CD14-positive monocyte (primary cell): ENCODE measurements at regions not wholly inside any gene's neighbourhood (a gene's known extent, or its start where the extent isn't known, plus 50 kb on each side); places are given as distances from the start of the nearest gene placed in this dataset.

Source experiments
- DNase-seq, 3 donors: peaks; one replicate each; pipeline ENCODE4 v3.0.0-alpha.2; 2011 to 2022
- H2AFZ ChIP-seq: 2 replicates; pipeline ENCODE4 v1.6.0; 2012; ENCODE audit warnings: mild to moderate bottlenecking, low read depth, low read length, inconsistent platforms; ENCODE audit not compliant: insufficient read depth, poor library complexity, severe bottlenecking
- H3K27ac ChIP-seq, 2 donors: 1 replicate in 1 of 2; 2 replicates in 1 of 2; pipeline ENCODE4 v1.5.1; 2012 to 2013; ENCODE audit warnings: low read length in 2 of 2, control low read depth in 1 of 2, inconsistent platforms in 1 of 2, low read depth in 1 of 2, mild to moderate bottlenecking in 1 of 2
- H3K27me3 ChIP-seq, 2 donors: one replicate each; pipeline versions ENCODE4 v1.6.0 to v1.6.1; 2011 to 2013; ENCODE audit warnings: low read length in 2 of 2; ENCODE audit not compliant: control insufficient read depth in 2 of 2, insufficient read depth in 2 of 2
- H3K36me3 ChIP-seq, 2 donors: replicated peaks in 1 of 2; 1 replicate in 1 of 2; 2 replicates in 1 of 2; pipeline versions ENCODE4 v1.5.1 to v1.6.1; 2012 to 2013; ENCODE audit warnings: low read length in 2 of 2, control low read depth in 1 of 2, inconsistent platforms in 1 of 2, mild to moderate bottlenecking in 1 of 2; ENCODE audit not compliant: insufficient read depth in 2 of 2, control insufficient read depth in 1 of 2
- H3K4me1 ChIP-seq, 2 donors: 1 replicate in 1 of 2; 2 replicates in 1 of 2; pipeline versions ENCODE4 v1.5.1 to v1.6.1; 2012 to 2013; ENCODE audit warnings: low read length in 2 of 2, control low read depth in 1 of 2, inconsistent platforms in 1 of 2, mild to moderate bottlenecking in 1 of 2, moderate library complexity in 1 of 2; ENCODE audit not compliant: insufficient read depth in 2 of 2, control insufficient read depth in 1 of 2
- H3K4me2 ChIP-seq: replicated peaks from 2 replicates; pipeline ENCODE3; 2012; ENCODE audit warnings: low read length, moderate library complexity, mild to moderate bottlenecking; ENCODE audit not compliant: poor library complexity, severe bottlenecking; ENCODE audit errors: extremely low read depth
- H3K4me3 ChIP-seq, 3 experiments: fragments of 200-600 bp in 1 of 3; sonication (generic) in 1 of 3; replicated peaks in 1 of 3; 1 replicate in 2 of 3; 2 replicates in 1 of 3; pipeline ENCODE4 v1.5.1; 2011 to 2013; ENCODE audit warnings: low read length in 3 of 3, mild to moderate bottlenecking in 3 of 3, control low read depth in 2 of 3, low read depth in 2 of 3, inconsistent platforms in 1 of 3, moderate library complexity in 1 of 3
- H3K79me2 ChIP-seq: 2 replicates; pipeline ENCODE4 v1.6.0; 2012; ENCODE audit warnings: mild to moderate bottlenecking, control low read depth, inconsistent platforms, low read length, moderate library complexity; ENCODE audit not compliant: insufficient read depth
- H3K9ac ChIP-seq: 2 replicates; pipeline ENCODE4 v1.6.0; 2017; ENCODE audit warnings: low read length, mild to moderate bottlenecking; ENCODE audit not compliant: insufficient read depth, poor library complexity, severe bottlenecking
- H3K9me3 ChIP-seq, 2 donors: replicated peaks in 1 of 2; 1 replicate in 1 of 2; 2 replicates in 1 of 2; pipeline versions ENCODE4 v1.5.1 to v1.6.1; 2012 to 2013; ENCODE audit warnings: low read length in 2 of 2, control low read depth in 1 of 2; ENCODE audit not compliant: control insufficient read depth in 1 of 2, insufficient read depth in 1 of 2
- H4K20me1 ChIP-seq: 2 replicates; pipeline ENCODE4 v1.6.0; 2012; ENCODE audit warnings: mild to moderate bottlenecking, low read length, control low read depth, moderate library complexity; ENCODE audit not compliant: insufficient read depth
- H3K27ac Mint-ChIP-seq, 7 donors: one replicate each; pipeline ENCODE4 v1.8.0; 2020; ENCODE audit warnings: mild to moderate bottlenecking in 7 of 7, mixed read lengths in 7 of 7, moderate library complexity in 6 of 7, inconsistent platforms in 2 of 7
- H3K27me3 Mint-ChIP-seq, 3 donors: one replicate each; pipeline ENCODE4 v1.8.0; 2021 to 2022; ENCODE audit warnings: low read depth in 3 of 3, mild to moderate bottlenecking in 3 of 3, mixed read lengths in 3 of 3, moderate library complexity in 3 of 3, inconsistent platforms in 1 of 3
- H3K36me3 Mint-ChIP-seq, 2 donors: one replicate each; pipeline ENCODE4 v1.8.0; 2020; ENCODE audit warnings: mixed read lengths in 2 of 2, inconsistent platforms in 1 of 2, mild to moderate bottlenecking in 1 of 2
- H3K4me1 Mint-ChIP-seq: one replicate; pipeline ENCODE4 v1.8.0; 2020; ENCODE audit warnings: mild to moderate bottlenecking, mixed read lengths
- H3K4me3 Mint-ChIP-seq, 2 donors: one replicate each; pipeline ENCODE4 v1.8.0; 2020; ENCODE audit warnings: mild to moderate bottlenecking in 2 of 2, mixed read lengths in 2 of 2, moderate library complexity in 1 of 2
- H3K9me3 Mint-ChIP-seq, 7 donors: one replicate each; pipeline ENCODE4 v1.8.0; 2020 to 2022; ENCODE audit warnings: mixed read lengths in 7 of 7, mild to moderate bottlenecking in 6 of 7, moderate library complexity in 6 of 7, inconsistent platforms in 2 of 7
- WGBS: methylation state at CpG from one replicate; pipeline ENCODE4 v1.1.5; 2013; ENCODE audit warnings: missing lambda C conversion rate; ENCODE audit not compliant: insufficient coverage; 5-methylcytosine and 5-hydroxymethylcytosine counted together
- intact Hi-C, 2 donors: fragments of 100-400 bp; cut with micrococcal nuclease; formaldehyde crosslinking; loops; one replicate each; pipeline versions ENCODE4 v1.15.0 to v1.15.1; 2023
- TF ChIP-seq, protein P1 (sequence below): fragments of 200-600 bp; IDR thresholded peaks from one replicate; pipeline ENCODE4 v1.8.0; 2022; ENCODE audit warnings: antibody characterized with exemption, mild to moderate bottlenecking

DNA sequence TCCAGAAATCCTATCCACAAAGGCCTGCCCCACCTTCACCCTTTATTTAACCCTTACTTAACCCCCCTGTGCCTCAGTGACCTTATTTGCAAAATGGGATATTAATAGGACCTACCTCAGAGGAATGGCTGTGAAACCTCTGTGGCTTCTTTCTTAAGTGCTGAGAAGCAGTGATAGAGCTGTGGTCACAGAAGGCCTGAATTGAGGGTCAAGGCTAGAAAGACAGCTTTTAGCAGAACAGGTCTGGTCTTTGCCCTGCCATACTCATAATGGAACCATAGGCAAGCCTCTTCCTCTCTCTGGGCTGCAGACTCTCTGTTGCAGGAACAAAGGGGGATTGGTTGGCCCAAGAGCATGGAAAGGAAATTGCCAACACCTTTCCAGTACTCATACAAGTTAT, 63.5 kb upstream of the MAMLD1 start:
- no peaks in the 10 kb centered on the region for H3K36me3 Mint-ChIP-seq
- H3K36me3 ChIP-seq = no peaks in the 10 kb centered on the region
- no peaks in the 10 kb centered on the region for H4K20me1 ChIP-seq
- TF ChIP-seq, protein P1, sequence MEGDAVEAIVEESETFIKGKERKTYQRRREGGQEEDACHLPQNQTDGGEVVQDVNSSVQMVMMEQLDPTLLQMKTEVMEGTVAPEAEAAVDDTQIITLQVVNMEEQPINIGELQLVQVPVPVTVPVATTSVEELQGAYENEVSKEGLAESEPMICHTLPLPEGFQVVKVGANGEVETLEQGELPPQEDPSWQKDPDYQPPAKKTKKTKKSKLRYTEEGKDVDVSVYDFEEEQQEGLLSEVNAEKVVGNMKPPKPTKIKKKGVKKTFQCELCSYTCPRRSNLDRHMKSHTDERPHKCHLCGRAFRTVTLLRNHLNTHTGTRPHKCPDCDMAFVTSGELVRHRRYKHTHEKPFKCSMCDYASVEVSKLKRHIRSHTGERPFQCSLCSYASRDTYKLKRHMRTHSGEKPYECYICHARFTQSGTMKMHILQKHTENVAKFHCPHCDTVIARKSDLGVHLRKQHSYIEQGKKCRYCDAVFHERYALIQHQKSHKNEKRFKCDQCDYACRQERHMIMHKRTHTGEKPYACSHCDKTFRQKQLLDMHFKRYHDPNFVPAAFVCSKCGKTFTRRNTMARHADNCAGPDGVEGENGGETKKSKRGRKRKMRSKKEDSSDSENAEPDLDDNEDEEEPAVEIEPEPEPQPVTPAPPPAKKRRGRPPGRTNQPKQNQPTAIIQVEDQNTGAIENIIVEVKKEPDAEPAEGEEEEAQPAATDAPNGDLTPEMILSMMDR = no peak
- H3K4me3 ChIP-seq = no peak overlapping the region
- intact Hi-C loops = no loop called here
- no peak overlapping the region for H3K4me2 ChIP-seq
- no peak overlapping the region for H3K4me3 Mint-ChIP-seq
- peaks cover 0 to 4% (median 0%) of the 10 kb centered on the region in 3 donors for H3K27me3 Mint-ChIP-seq
- no peak overlapping the region for H2AFZ ChIP-seq
- H3K27ac Mint-ChIP-seq = no peak overlapping the region
- no peak overlapping the region for H3K9ac ChIP-seq
- no peak overlapping the region for H3K27ac ChIP-seq
- no peaks in the 10 kb centered on the region for H3K4me1 Mint-ChIP-seq
- no peaks in the 10 kb centered on the region for H3K4me1 ChIP-seq
- H3K79me2 ChIP-seq = no peaks in the 10 kb centered on the region
- peaks cover 0 to 2% of the 10 kb centered on the region in 2 donors for H3K27me3 ChIP-seq
- no peaks in the 10 kb centered on the region for H3K9me3 ChIP-seq
- H3K9me3 Mint-ChIP-seq = peaks cover 0 to under 1% (median 0%) of the 10 kb centered on the region in 7 donors
- DNase-seq = no peak

DNA sequence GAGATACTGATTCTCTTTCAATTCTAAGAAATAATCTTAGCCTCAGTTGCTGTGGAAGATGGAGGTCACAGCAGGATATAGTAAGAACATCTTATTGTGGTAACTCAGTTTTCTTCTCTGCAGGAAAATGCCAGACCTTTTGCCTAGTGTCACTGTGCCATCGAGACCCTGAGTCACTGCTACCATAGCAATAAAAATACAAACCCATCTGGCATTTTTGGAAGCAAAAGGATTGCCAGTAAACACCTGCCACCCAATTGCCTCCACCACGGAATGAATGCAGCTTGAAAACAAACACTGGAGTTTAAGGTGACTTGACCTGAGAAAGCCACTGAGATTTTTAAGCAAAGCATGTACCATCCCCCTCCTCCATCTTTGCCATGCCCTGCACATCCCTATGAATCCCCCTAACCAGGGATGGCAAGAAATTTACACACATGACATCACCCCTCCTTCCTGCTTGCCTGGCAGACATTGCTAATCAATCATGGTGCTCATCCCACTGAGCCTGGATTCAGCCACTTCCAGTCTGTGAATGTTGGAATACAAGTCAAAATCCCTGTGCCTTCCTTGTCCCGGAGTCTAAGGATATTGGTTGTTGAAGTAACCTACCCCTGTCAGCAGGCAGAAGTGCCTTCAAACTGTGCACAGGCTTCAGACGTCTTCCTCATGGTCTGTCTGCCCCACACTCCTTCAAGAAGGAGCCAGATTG, 59.6 kb upstream of the MAMLD1 start:
- Histone ChIP-seq H2AFZ (no peak overlapping the region), H3K27ac (no peak overlapping the region), H3K27me3 (no peaks in the 10 kb centered on the region), H3K4me2 (no peak overlapping the region), H3K79me2 (no peaks in the 10 kb centered on the region), H4K20me1 (no peaks in the 10 kb centered on the region), H3K36me3 (no peaks in the 10 kb centered on the region), H3K9me3 (no peaks in the 10 kb centered on the region), H3K4me1 (no peaks in the 10 kb centered on the region), H3K4me3 (no peak overlapping the region), H3K9ac (no peak overlapping the region)
- Mint-ChIP-seq H3K36me3 (no peaks in the 10 kb centered on the region), H3K27me3 (peaks cover 0 to 4% (median 0%) of the 10 kb centered on the region in 3 donors), H3K4me1 (no peaks in the 10 kb centered on the region), H3K4me3 (no peak overlapping the region), H3K9me3 (no peaks in the 10 kb centered on the region), H3K27ac (no peak overlapping the region)
- TF ChIP-seq, protein P1 = no peak
- 90% methylated on average over 2 of the region's 4 CpGs for WGBS
- DNase-seq = no peak
- intact Hi-C loops = no loop called here
